WTC11 (cell line): ENCODE measurements at regions not wholly inside any gene's neighbourhood (a gene's known extent, or its start where the extent isn't known, plus 50 kb on each side); places are given as distances from the start of the nearest gene placed in this dataset.
"Not testable (repeated sequence)": the region's sequence is repeated elsewhere in the genome, so short reads cannot be mapped to it uniquely, and the experiment has no call there.

Experiments
- ATAC-seq: fragments of 200-7000 bp; cut with Tn5 transposase; 2 replicates; pipeline ENCODE4 v1.10.0; 2021; ENCODE audit warnings: mild to moderate bottlenecking, moderate library complexity
- CTCF ChIA-PET: fragments of 300-600 bp; sonication (Branson Sonifier 250); formaldehyde crosslinking; loops from one replicate; lab custom pipeline; 2021; ENCODE audit warnings: antibody characterized with exemption; lab: Charles Lee
- POLR2A ChIA-PET: fragments of 350-600 bp; sonication (Branson Sonifier 250); formaldehyde crosslinking; loops from one replicate; lab custom pipeline; 2021; ENCODE audit warnings: antibody characterized with exemption; lab: Charles Lee
- DNase-seq: peaks from one replicate; pipeline ENCODE4 v3.0.0; 2021; ENCODE audit warnings: low spot score
- H3K27ac Mint-ChIP-seq: 2 replicates; pipeline ENCODE4 v1.8.0; 2021; ENCODE audit warnings: mixed read lengths
- H3K27me3 Mint-ChIP-seq: 2 replicates; pipeline ENCODE4 v1.8.0; 2021; ENCODE audit warnings: low read depth, mild to moderate bottlenecking, moderate library complexity, mixed read lengths
- H3K36me3 Mint-ChIP-seq: 2 replicates; pipeline ENCODE4 v1.8.0; 2021; ENCODE audit warnings: mixed read lengths
- H3K4me1 Mint-ChIP-seq: 2 replicates; pipeline ENCODE4 v1.8.0; 2022; ENCODE audit warnings: mixed read lengths
- H3K4me3 Mint-ChIP-seq: 2 replicates; pipeline ENCODE4 v1.8.0; 2021; ENCODE audit warnings: mild to moderate bottlenecking, moderate library complexity, mixed read lengths
- H3K9me3 Mint-ChIP-seq: 2 replicates; pipeline ENCODE4 v1.8.0; 2021; ENCODE audit warnings: mixed read lengths
- SP1 ChIP-seq: sonication (generic); formaldehyde crosslinking; conservative IDR thresholded peaks from 2 replicates; pipeline ENCODE4 v1.8.1; 2022; ENCODE audit warnings: missing genetic modification reagents

DNA sequence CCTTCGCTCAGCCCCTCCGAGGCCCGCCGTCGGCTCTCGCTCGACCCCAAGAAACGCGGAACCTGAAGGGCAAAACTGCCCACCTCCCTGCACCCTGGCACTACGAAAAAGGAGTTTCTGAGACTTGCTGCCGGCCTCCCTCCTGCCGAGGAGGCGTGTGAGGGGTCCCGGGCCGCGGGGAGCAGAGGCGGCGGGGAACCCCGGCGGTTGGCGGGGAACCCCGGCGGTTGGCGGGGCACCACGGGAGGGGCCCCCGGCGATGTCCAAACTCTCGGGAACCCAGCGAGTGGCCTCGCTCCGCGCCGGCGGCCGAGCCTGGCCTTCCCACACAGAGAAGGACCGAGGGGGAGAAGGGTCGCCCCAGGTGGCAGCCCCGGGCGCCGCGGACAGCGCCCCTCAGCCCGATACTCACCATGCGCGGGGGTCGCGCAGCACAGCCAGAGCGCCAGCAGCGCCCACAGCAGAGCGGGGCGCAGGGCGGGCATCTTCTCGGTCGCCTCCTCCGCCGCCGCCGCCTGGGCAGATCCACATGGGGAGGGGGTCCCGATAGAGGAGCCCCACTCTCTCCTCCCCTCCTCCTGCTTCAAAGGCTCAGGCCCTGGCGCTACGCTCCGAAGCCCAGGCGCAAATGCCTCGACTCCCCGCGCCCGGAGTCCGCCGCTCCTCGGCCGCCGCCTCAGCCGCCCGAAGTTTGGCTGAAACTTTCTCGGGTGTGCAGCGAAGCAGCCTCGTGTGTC lies 69.4 kb upstream of the NUDT4B start:
- POLR2A ChIA-PET, H3K9me3 Mint-ChIP-seq, H3K36me3 Mint-ChIP-seq, H3K4me1 Mint-ChIP-seq, H3K27me3 Mint-ChIP-seq, CTCF ChIA-PET: not testable (repeated sequence)
- ATAC-seq (peak; percentile 75), DNase-seq (peak; percentile 53)
- H3K4me3 Mint-ChIP-seq = peak overlapping the region; percentile 60
- TF ChIP-seq SP1 = 0 out of 2 replicates have a peak, but pooled peaks have one; percentile 26
- TF ChIP-seq, all 79 proteins: peak for 1; not testable (repeated sequence) for 78
- H3K27ac Mint-ChIP-seq = not testable (repeated sequence)

DNA sequence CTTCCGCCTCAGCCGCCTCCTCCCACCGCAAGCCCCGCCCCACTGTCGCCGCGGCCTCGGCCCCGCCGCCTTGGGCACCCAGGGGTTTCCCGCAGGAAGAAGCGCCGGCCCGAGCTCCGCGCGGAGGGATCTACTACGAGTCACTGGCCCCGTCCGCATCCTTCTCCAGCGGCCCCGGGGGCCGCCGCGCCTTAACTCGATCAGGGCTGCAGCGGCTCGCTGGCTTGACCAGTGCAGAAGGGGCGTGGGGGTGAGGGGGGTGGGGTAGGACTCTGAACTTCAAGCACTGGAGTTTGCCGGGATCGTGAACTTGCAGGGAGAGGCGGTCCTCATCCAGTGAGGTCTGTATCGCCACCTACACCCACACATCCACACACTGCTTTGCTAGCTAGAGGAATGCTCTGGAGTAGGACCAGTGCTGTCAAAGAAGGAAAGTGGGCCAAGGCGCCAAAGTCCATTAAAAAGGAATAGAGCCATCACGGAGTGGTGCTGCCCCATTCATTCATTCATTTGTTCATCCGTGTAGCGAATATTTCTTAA lies 68.7 kb upstream of the NUDT4B start:
- ATAC-seq = peak; percentile 95
- H3K36me3 Mint-ChIP-seq, CTCF ChIA-PET, POLR2A ChIA-PET, DNase-seq, H3K9me3 Mint-ChIP-seq, H3K27ac Mint-ChIP-seq, H3K27me3 Mint-ChIP-seq, H3K4me1 Mint-ChIP-seq: not testable (repeated sequence)
- peak overlapping the region; percentile 60 for H3K4me3 Mint-ChIP-seq

DNA sequence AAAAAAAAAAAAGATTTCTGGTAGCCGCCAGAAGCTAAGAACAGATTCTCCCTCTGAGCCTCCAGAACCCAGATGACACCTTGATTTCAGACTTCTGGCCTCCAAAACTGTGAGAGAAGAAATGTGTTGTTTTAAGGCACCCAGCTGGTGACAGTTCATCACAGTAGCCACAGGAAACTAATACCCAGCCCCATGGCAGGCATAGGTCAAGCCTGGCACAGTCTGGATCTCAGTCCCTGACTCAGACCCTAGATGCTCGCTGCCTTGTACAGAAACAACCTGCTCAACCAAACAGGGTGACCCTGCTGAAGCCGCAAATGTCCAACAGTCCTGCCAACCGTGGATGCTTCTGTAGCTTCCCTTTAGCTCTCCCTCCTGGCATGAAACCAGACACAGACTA lies 61.8 kb upstream of the NUDT4B start:
- H3K36me3 Mint-ChIP-seq, H3K27ac Mint-ChIP-seq, POLR2A ChIA-PET, DNase-seq, H3K4me3 Mint-ChIP-seq, H3K4me1 Mint-ChIP-seq, CTCF ChIA-PET, H3K27me3 Mint-ChIP-seq, H3K9me3 Mint-ChIP-seq, ATAC-seq: not testable (repeated sequence)

- H3K4me1 Mint-ChIP-seq, POLR2A ChIA-PET, DNase-seq, H3K27ac Mint-ChIP-seq, H3K4me3 Mint-ChIP-seq, H3K36me3 Mint-ChIP-seq, H3K9me3 Mint-ChIP-seq, ATAC-seq, CTCF ChIA-PET, H3K27me3 Mint-ChIP-seq: not testable (repeated sequence)
Measured at GRCh38 chr1:148687376-148687775, 61.2 kb upstream of the NUDT4B start.
